HL-60 (cell line): ENCODE measurements at regions not wholly inside any gene's neighbourhood (a gene's known extent, or its start where the extent isn't known, plus 50 kb on each side); places are given as distances from the start of the nearest gene placed in this dataset.

ENCODE experiments used
- DNase-seq, 2 experiments: peaks; one replicate each; pipeline ENCODE4 v3.0.0-alpha.2; 2010 to 2020; ENCODE audit warnings: low read depth in 1 of 2, low spot score in 1 of 2
- H3K27ac ChIP-seq: fragments of 250-450 bp; sonication (Bioruptor Pico); replicated peaks from 2 replicates; pipeline ENCODE4 v1.5.1; 2020; ENCODE audit warnings: mild to moderate bottlenecking, moderate library complexity
- H3K27me3 ChIP-seq: fragments of 250-450 bp; sonication (Bioruptor Pico); 2 replicates; pipeline ENCODE4 v1.5.1; 2021; ENCODE audit warnings: mild to moderate bottlenecking, moderate library complexity; ENCODE audit not compliant: insufficient read depth, poor library complexity, severe bottlenecking
- H3K4me3 ChIP-seq: replicated peaks from 2 replicates; pipeline ENCODE4 v1.5.1; 2011; ENCODE audit warnings: mild to moderate bottlenecking, control low read depth, low read length; ENCODE audit not compliant: insufficient read depth
- CTCF ChIP-seq: IDR thresholded peaks from one replicate; pipeline ENCODE4 v1.5.1; 2011; ENCODE audit warnings: low read length, control low read depth, inconsistent platforms; ENCODE audit not compliant: insufficient read depth
- GABPA ChIP-seq: IDR thresholded peaks from 2 replicates; pipeline ENCODE4 v1.6.1; 2012; ENCODE audit warnings: low read depth
- POLR2AphosphoS5 ChIP-seq: IDR thresholded peaks from 2 replicates; pipeline ENCODE4 v1.6.1; 2012; ENCODE audit warnings: low read depth
- REST ChIP-seq: IDR thresholded peaks from 2 replicates; pipeline ENCODE4 v1.6.1; 2012; ENCODE audit warnings: low read depth; ENCODE audit not compliant: insufficient replicate concordance
- SPI1 ChIP-seq: IDR thresholded peaks from 2 replicates; pipeline ENCODE4 v1.6.1; 2012; ENCODE audit warnings: low read depth, mild to moderate bottlenecking, borderline replicate concordance

DNA sequence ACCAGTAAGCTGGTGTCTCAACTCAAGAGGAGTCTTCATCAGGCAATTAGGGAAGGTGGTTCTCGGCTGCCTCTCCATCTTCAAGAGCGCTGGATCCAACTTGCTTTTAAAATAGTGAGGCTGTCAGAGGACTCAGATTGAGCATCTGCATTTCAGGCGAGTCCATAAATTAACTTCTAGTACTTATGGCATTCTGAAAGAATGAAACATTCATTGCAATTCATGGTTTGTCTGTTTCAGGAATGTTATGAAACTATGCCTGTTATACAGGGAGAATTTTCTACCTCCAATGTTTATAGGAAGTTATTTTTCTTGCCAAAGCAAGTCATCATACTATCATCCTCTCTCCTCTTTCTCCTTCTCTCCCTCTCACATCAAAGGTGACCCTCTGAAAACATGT lies 883.2 kb downstream of the SLC4A3 start:
- H3K27ac ChIP-seq = no peak overlapping the region
- no peaks in the 10 kb centered on the region for H3K27me3 ChIP-seq
- no peak for DNase-seq
- H3K4me3 ChIP-seq = no peak overlapping the region
- TF ChIP-seq SPI1 (no peak), GABPA (no peak), CTCF (no peak), POLR2AphosphoS5 (no peak), REST (no peak)

DNA sequence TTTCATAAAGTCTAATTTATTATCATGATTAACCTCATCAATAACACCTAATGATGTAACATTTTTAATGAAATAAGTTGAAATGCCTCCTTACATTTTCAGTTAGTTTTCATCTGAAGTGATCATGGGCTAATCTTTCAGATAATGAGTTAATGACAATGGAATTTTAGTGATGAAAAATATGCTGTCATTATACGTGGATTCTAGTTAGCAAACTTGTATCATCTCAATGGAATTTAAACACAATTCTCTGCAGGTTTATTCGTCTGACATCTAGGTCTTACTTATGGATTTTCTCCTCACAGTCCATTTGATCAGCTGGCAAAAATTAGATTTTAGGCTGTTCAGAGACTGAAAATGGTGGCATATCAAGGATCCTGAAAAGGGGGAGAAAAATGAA lies 885.0 kb downstream of the SLC4A3 start:
- Histone ChIP-seq H3K27me3 (no peaks in the 10 kb centered on the region), H3K27ac (no peak overlapping the region), H3K4me3 (no peak overlapping the region)
- TF ChIP-seq POLR2AphosphoS5 (no peak), CTCF (no peak), REST (no peak), SPI1 (no peak), GABPA (no peak)
- DNase-seq = no peak

GRCh38 chr2:220513573-220514288 lies 886.3 kb downstream of the SLC4A3 start:
- TF ChIP-seq GABPA (no peak), CTCF (no peak), REST (no peak), SPI1 (no peak)
- no peak for DNase-seq
- no peaks in the 10 kb centered on the region for H3K27me3 ChIP-seq
- H3K27ac ChIP-seq = no peak overlapping the region
- H3K4me3 ChIP-seq = no peak overlapping the region
